GM12878 (cell line): ENCODE measurements at regions not wholly inside any gene's neighbourhood (a gene's known extent, or its start where the extent isn't known, plus 50 kb on each side); places are given as distances from the start of the nearest gene placed in this dataset.

Source experiments
- ATAC-seq: fragments of 200-7000 bp; cut with Tn5 transposase; 3 replicates; pipeline ENCODE4 v1.9.1; 2020; ENCODE audit warnings: mild to moderate bottlenecking, moderate library complexity
- BruUV-seq: library from RNA; stranded (reverse); fragments of 400-500 nt; replicated peaks from 2 replicates; lab custom pipeline; 2021; lab: Mats Ljungman, UMichigan
- CTCF ChIA-PET: fragments of 300-600 bp; sonication (Branson Sonifier 250); formaldehyde crosslinking; extraction: SDS; loops from one replicate; lab custom pipeline; 2021; ENCODE audit warnings: inconsistent platforms; lab: Yijun Ruan, JAX
- POLR2A ChIA-PET: fragments of 350-600 bp; formaldehyde crosslinking; extraction: SDS; loops from one replicate; lab custom pipeline; 2021; ENCODE audit warnings: inconsistent platforms; lab: Charles Lee
- RAD21 ChIA-PET: fragments of 300-600 bp; sonication (Branson Sonifier 250); formaldehyde crosslinking; loops from one replicate; lab custom pipeline; 2023; ENCODE audit warnings: antibody characterized with exemption; ENCODE audit not compliant: unreplicated experiment; lab: Charles Lee
- SMC1A ChIA-PET: fragments of 300-600 bp; sonication (Branson Sonifier 250); formaldehyde crosslinking; loops from one replicate; lab custom pipeline; 2023; ENCODE audit not compliant: unreplicated experiment, uncharacterized antibody; lab: Charles Lee
- DNase-seq: peaks from one replicate; pipeline ENCODE4 v3.0.0-alpha.2; 2011; ENCODE audit warnings: low read depth, low spot score
- FAIRE-seq: peaks from 3 replicates; lab custom pipeline; 2011; peaks lifted over from hg19 to GRCh38; lab: Jason Lieb, UNC
- H2AFZ ChIP-seq: 2 replicates; pipeline ENCODE4 v1.6.0; 2011; ENCODE audit warnings: low read depth, low read length, control low read depth; ENCODE audit not compliant: control insufficient read depth
- H3K27ac ChIP-seq: 2 replicates; pipeline ENCODE4 v1.5.1; 2011; ENCODE audit warnings: control low read depth; ENCODE audit not compliant: control insufficient read depth, insufficient read depth
- H3K27me3 ChIP-seq, 2 experiments: replicated peaks in 1 of 2; 2 replicates each; pipeline versions ENCODE4 v1.6.0 to v1.6.1; 2011; ENCODE audit warnings: low read length in 1 of 2; ENCODE audit not compliant: control insufficient read depth in 2 of 2, insufficient read depth in 2 of 2
- H3K36me3 ChIP-seq, 2 experiments: 2 replicates each; pipeline ENCODE4 v1.5.1; 2011; ENCODE audit warnings: low read length in 1 of 2; ENCODE audit not compliant: control insufficient read depth in 2 of 2, insufficient read depth in 2 of 2
- H3K4me1 ChIP-seq: 2 replicates; pipeline ENCODE4 v1.6.1; 2011; ENCODE audit warnings: mild to moderate bottlenecking, low read length, moderate library complexity, mixed read lengths; ENCODE audit not compliant: control insufficient read depth, insufficient read depth
- H3K4me2 ChIP-seq: 2 replicates; pipeline ENCODE4 v1.6.0; 2011; ENCODE audit warnings: control low read depth; ENCODE audit not compliant: control insufficient read depth, insufficient read depth
- H3K4me3 ChIP-seq: fragments of 200-600 bp; sonication (generic); 2 replicates; pipeline ENCODE4 v1.5.1; 2016
- H3K79me2 ChIP-seq: 2 replicates; pipeline ENCODE4 v1.6.0; 2011; ENCODE audit warnings: low read length; ENCODE audit not compliant: control insufficient read depth, insufficient read depth
- H3K9ac ChIP-seq: 2 replicates; pipeline ENCODE4 v1.8.0; 2011; ENCODE audit warnings: low read length, control low read depth, mixed read lengths; ENCODE audit not compliant: control insufficient read depth, insufficient read depth
- H3K9me3 ChIP-seq: replicated peaks from 3 replicates; pipeline ENCODE4 v1.5.1; 2011; ENCODE audit warnings: mild to moderate bottlenecking, low read length; ENCODE audit not compliant: control insufficient read depth, insufficient read depth
- H4K20me1 ChIP-seq: 2 replicates; pipeline ENCODE4 v1.6.0; 2011; ENCODE audit not compliant: control insufficient read depth, insufficient read depth
- CHD4 ChIP-seq: fragments of 200-600 bp; sonication (generic); IDR thresholded peaks from 2 replicates; pipeline ENCODE4 v1.6.1; 2016; ENCODE audit warnings: mild to moderate bottlenecking
- MTA2 ChIP-seq: fragments of 450-650 bp; IDR thresholded peaks from 2 replicates; pipeline ENCODE4 v1.6.1; 2016; ENCODE audit warnings: low read depth, mild to moderate bottlenecking, moderate library complexity
- SUPT20H ChIP-seq: IDR thresholded peaks from 2 replicates; pipeline ENCODE4 v1.6.1; 2011; ENCODE audit warnings: low read depth, mild to moderate bottlenecking, low read length, moderate library complexity, borderline replicate concordance; ENCODE audit not compliant: control insufficient read depth
- WRNIP1 ChIP-seq: IDR thresholded peaks from 2 replicates; pipeline ENCODE4 v1.6.1; 2011; ENCODE audit warnings: low read depth, low read length, improper control_type of control experiment, borderline replicate concordance
- ZNF274 ChIP-seq: IDR thresholded peaks from one replicate; pipeline ENCODE4 v1.8.0; 2011; ENCODE audit not compliant: insufficient read length, insufficient read depth
- ZSCAN29 ChIP-seq: fragments of 450-650 bp; IDR thresholded peaks from 2 replicates; pipeline ENCODE4 v1.6.1; 2017; ENCODE audit warnings: mild to moderate bottlenecking, moderate library complexity
- WGBS: methylation state at CpG from one replicate; pipeline ENCODE4 v1.1.6; 2016; ENCODE audit warnings: low lambda C conversion rate; ENCODE audit not compliant: insufficient replicate concordance, insufficient coverage; ENCODE audit errors: missing lambda C conversion rate; 5-methylcytosine and 5-hydroxymethylcytosine counted together
- in situ Hi-C: fragments of 300-500 bp; cut with MboI; formaldehyde crosslinking; loops from 9 replicates; pipeline ENCODE4 v1.14.3; 2018; ENCODE audit warnings: mixed read lengths
- intact Hi-C: fragments of 100-400 bp; cut with micrococcal nuclease; formaldehyde crosslinking; loops from one replicate; pipeline ENCODE4 v1.14.2; 2022; ENCODE audit not compliant: unreplicated experiment
- TF ChIP-seq, protein P1 (sequence below): IDR thresholded peaks from 2 replicates; pipeline ENCODE4 v1.6.1; 2011; ENCODE audit warnings: low read depth, low read length, improper control_type of control experiment, borderline replicate concordance
- TF ChIP-seq, protein P2 (sequence below): fragments of 450-650 bp; IDR thresholded peaks from 2 replicates; pipeline ENCODE4 v1.6.1; 2014; ENCODE audit warnings: mild to moderate bottlenecking
- TF ChIP-seq, protein P3 (sequence below): fragments of 150-350 bp; IDR thresholded peaks from 2 replicates; pipeline ENCODE4 v1.6.1; 2016; ENCODE audit warnings: low read depth, low read length
- TF ChIP-seq, protein P4 (sequence below): IDR thresholded peaks from 2 replicates; pipeline ENCODE4 v1.6.1; 2011; ENCODE audit warnings: borderline replicate concordance, low read depth, mild to moderate bottlenecking, moderate library complexity, mixed read lengths, low read length; ENCODE audit not compliant: insufficient read depth; ENCODE audit errors: extremely low read length
- TF ChIP-seq, protein P5 (sequence below): IDR thresholded peaks from 2 replicates; pipeline ENCODE4 v1.6.1; 2012; ENCODE audit warnings: low read length, inconsistent platforms

DNA sequence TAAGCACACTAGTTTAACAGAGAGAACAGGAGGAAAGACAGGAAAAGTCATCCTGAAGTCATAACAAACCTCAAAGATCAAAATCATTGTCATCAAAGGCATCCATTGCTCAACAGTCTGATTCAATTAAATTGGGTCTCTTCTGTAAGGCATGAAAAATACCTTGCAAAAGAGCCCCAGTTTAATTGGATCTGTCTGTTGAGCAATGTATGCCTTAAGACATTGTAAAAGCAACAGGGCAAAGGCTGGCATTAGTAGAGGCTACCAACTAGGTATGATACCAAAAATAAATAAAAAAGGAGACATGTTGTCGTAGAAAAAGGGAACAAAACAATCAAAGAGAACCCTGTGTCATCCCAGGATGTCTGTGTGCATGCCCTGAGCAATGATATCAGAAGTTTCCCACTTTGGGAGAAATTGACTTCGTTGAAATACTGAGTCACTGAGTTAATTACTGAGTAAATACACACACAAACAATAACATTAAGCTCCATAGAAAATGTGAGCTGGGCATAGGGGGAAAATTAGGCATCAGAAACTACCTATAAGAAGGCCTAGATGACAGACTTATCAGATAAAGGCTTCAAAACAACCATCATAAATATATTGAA is 1013.8 kb upstream of the CITED2 start:
- POLR2A ChIA-PET, result no interaction called here
- in situ Hi-C loops, result no loop called here
- H3K4me1 ChIP-seq, result no peaks in the 10 kb centered on the region
- 0% methylated on average over 2 of the region's 2 CpGs for WGBS
- H3K36me3 ChIP-seq, result no peaks in the 10 kb centered on the region
- CTCF ChIA-PET, result no interaction called here
- no TSS peak for BruUV-seq
- no peak overlapping the region for H3K4me2 ChIP-seq
- H4K20me1 ChIP-seq, result no peaks in the 10 kb centered on the region
- H3K27ac ChIP-seq, result no peak overlapping the region
- intact Hi-C loops, result no loop called here
- no peaks in the 10 kb centered on the region for H3K27me3 ChIP-seq
- no peak overlapping the region for H3K4me3 ChIP-seq
- DNase-seq, result no peak
- TF ChIP-seq, protein P1, sequence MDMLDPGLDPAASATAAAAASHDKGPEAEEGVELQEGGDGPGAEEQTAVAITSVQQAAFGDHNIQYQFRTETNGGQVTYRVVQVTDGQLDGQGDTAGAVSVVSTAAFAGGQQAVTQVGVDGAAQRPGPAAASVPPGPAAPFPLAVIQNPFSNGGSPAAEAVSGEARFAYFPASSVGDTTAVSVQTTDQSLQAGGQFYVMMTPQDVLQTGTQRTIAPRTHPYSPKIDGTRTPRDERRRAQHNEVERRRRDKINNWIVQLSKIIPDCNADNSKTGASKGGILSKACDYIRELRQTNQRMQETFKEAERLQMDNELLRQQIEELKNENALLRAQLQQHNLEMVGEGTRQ, result no peak
- TF ChIP-seq SUPT20H, result no peak
- no peak for TF ChIP-seq ZSCAN29
- no peak for TF ChIP-seq ZNF274
- TF ChIP-seq, protein P2, sequence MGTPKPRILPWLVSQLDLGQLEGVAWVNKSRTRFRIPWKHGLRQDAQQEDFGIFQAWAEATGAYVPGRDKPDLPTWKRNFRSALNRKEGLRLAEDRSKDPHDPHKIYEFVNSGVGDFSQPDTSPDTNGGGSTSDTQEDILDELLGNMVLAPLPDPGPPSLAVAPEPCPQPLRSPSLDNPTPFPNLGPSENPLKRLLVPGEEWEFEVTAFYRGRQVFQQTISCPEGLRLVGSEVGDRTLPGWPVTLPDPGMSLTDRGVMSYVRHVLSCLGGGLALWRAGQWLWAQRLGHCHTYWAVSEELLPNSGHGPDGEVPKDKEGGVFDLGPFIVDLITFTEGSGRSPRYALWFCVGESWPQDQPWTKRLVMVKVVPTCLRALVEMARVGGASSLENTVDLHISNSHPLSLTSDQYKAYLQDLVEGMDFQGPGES, result no peak
- TF ChIP-seq, protein P3, sequence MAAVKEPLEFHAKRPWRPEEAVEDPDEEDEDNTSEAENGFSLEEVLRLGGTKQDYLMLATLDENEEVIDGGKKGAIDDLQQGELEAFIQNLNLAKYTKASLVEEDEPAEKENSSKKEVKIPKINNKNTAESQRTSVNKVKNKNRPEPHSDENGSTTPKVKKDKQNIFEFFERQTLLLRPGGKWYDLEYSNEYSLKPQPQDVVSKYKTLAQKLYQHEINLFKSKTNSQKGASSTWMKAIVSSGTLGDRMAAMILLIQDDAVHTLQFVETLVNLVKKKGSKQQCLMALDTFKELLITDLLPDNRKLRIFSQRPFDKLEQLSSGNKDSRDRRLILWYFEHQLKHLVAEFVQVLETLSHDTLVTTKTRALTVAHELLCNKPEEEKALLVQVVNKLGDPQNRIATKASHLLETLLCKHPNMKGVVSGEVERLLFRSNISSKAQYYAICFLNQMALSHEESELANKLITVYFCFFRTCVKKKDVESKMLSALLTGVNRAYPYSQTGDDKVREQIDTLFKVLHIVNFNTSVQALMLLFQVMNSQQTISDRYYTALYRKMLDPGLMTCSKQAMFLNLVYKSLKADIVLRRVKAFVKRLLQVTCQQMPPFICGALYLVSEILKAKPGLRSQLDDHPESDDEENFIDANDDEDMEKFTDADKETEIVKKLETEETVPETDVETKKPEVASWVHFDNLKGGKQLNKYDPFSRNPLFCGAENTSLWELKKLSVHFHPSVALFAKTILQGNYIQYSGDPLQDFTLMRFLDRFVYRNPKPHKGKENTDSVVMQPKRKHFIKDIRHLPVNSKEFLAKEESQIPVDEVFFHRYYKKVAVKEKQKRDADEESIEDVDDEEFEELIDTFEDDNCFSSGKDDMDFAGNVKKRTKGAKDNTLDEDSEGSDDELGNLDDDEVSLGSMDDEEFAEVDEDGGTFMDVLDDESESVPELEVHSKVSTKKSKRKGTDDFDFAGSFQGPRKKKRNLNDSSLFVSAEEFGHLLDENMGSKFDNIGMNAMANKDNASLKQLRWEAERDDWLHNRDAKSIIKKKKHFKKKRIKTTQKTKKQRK, result no peak
- TF ChIP-seq WRNIP1, result no peak
- TF ChIP-seq, protein P4, sequence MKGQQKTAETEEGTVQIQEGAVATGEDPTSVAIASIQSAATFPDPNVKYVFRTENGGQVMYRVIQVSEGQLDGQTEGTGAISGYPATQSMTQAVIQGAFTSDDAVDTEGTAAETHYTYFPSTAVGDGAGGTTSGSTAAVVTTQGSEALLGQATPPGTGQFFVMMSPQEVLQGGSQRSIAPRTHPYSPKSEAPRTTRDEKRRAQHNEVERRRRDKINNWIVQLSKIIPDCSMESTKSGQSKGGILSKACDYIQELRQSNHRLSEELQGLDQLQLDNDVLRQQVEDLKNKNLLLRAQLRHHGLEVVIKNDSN, result no peak
- TF ChIP-seq, protein P5, sequence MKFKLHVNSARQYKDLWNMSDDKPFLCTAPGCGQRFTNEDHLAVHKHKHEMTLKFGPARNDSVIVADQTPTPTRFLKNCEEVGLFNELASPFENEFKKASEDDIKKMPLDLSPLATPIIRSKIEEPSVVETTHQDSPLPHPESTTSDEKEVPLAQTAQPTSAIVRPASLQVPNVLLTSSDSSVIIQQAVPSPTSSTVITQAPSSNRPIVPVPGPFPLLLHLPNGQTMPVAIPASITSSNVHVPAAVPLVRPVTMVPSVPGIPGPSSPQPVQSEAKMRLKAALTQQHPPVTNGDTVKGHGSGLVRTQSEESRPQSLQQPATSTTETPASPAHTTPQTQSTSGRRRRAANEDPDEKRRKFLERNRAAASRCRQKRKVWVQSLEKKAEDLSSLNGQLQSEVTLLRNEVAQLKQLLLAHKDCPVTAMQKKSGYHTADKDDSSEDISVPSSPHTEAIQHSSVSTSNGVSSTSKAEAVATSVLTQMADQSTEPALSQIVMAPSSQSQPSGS, result no peak
- TF ChIP-seq CHD4, result no peak
- TF ChIP-seq MTA2, result no peak
- TF ChIP-seq, all 136 proteins: peak for 0
- FAIRE-seq, result no peak
- ChIA-PET RAD21 (no interaction called here), SMC1A (interaction anchor here (0.9 kb wide), 1 partner anchor 29 kb away, joined by 3 read pairs; no protein-coding TSS in a partner anchor)
- Histone ChIP-seq H3K79me2 (no peaks in the 10 kb centered on the region), H2AFZ (no peak overlapping the region), H3K9ac (no peak overlapping the region), H3K9me3 (no peaks in the 10 kb centered on the region)
- ATAC-seq, result no peak
